GM12878 (cell line): ENCODE measurements at regions not wholly inside any gene's neighbourhood (a gene's known extent, or its start where the extent isn't known, plus 50 kb on each side); places are given as distances from the start of the nearest gene placed in this dataset.

Source experiments
- ATAC-seq: fragments of 200-7000 bp; cut with Tn5 transposase; 3 replicates; pipeline ENCODE4 v1.9.1; 2020; ENCODE audit warnings: mild to moderate bottlenecking, moderate library complexity
- BruUV-seq: library from RNA; stranded (reverse); fragments of 400-500 nt; replicated peaks from 2 replicates; lab custom pipeline; 2021; lab: Mats Ljungman, UMichigan
- CTCF ChIA-PET: fragments of 300-600 bp; sonication (Branson Sonifier 250); formaldehyde crosslinking; extraction: SDS; loops from one replicate; lab custom pipeline; 2021; ENCODE audit warnings: inconsistent platforms; lab: Yijun Ruan, JAX
- POLR2A ChIA-PET: fragments of 350-600 bp; formaldehyde crosslinking; extraction: SDS; loops from one replicate; lab custom pipeline; 2021; ENCODE audit warnings: inconsistent platforms; lab: Charles Lee
- RAD21 ChIA-PET: fragments of 300-600 bp; sonication (Branson Sonifier 250); formaldehyde crosslinking; loops from one replicate; lab custom pipeline; 2023; ENCODE audit warnings: antibody characterized with exemption; ENCODE audit not compliant: unreplicated experiment; lab: Charles Lee
- SMC1A ChIA-PET: fragments of 300-600 bp; sonication (Branson Sonifier 250); formaldehyde crosslinking; loops from one replicate; lab custom pipeline; 2023; ENCODE audit not compliant: unreplicated experiment, uncharacterized antibody; lab: Charles Lee
- DNase-seq: peaks from one replicate; pipeline ENCODE4 v3.0.0-alpha.2; 2011; ENCODE audit warnings: low read depth, low spot score
- FAIRE-seq: peaks from 3 replicates; lab custom pipeline; 2011; peaks lifted over from hg19 to GRCh38; lab: Jason Lieb, UNC
- H2AFZ ChIP-seq: 2 replicates; pipeline ENCODE4 v1.6.0; 2011; ENCODE audit warnings: low read depth, low read length, control low read depth; ENCODE audit not compliant: control insufficient read depth
- H3K27ac ChIP-seq: 2 replicates; pipeline ENCODE4 v1.5.1; 2011; ENCODE audit warnings: control low read depth; ENCODE audit not compliant: control insufficient read depth, insufficient read depth
- H3K27me3 ChIP-seq, 2 experiments: replicated peaks in 1 of 2; 2 replicates each; pipeline versions ENCODE4 v1.6.0 to v1.6.1; 2011; ENCODE audit warnings: low read length in 1 of 2; ENCODE audit not compliant: control insufficient read depth in 2 of 2, insufficient read depth in 2 of 2
- H3K36me3 ChIP-seq, 2 experiments: 2 replicates each; pipeline ENCODE4 v1.5.1; 2011; ENCODE audit warnings: low read length in 1 of 2; ENCODE audit not compliant: control insufficient read depth in 2 of 2, insufficient read depth in 2 of 2
- H3K4me1 ChIP-seq: 2 replicates; pipeline ENCODE4 v1.6.1; 2011; ENCODE audit warnings: mild to moderate bottlenecking, low read length, moderate library complexity, mixed read lengths; ENCODE audit not compliant: control insufficient read depth, insufficient read depth
- H3K4me2 ChIP-seq: 2 replicates; pipeline ENCODE4 v1.6.0; 2011; ENCODE audit warnings: control low read depth; ENCODE audit not compliant: control insufficient read depth, insufficient read depth
- H3K4me3 ChIP-seq: fragments of 200-600 bp; sonication (generic); 2 replicates; pipeline ENCODE4 v1.5.1; 2016
- H3K79me2 ChIP-seq: 2 replicates; pipeline ENCODE4 v1.6.0; 2011; ENCODE audit warnings: low read length; ENCODE audit not compliant: control insufficient read depth, insufficient read depth
- H3K9ac ChIP-seq: 2 replicates; pipeline ENCODE4 v1.8.0; 2011; ENCODE audit warnings: low read length, control low read depth, mixed read lengths; ENCODE audit not compliant: control insufficient read depth, insufficient read depth
- H3K9me3 ChIP-seq: replicated peaks from 3 replicates; pipeline ENCODE4 v1.5.1; 2011; ENCODE audit warnings: mild to moderate bottlenecking, low read length; ENCODE audit not compliant: control insufficient read depth, insufficient read depth
- H4K20me1 ChIP-seq: 2 replicates; pipeline ENCODE4 v1.6.0; 2011; ENCODE audit not compliant: control insufficient read depth, insufficient read depth
- CHD1 ChIP-seq: IDR thresholded peaks from 2 replicates; pipeline ENCODE4 v1.6.1; 2012; ENCODE audit warnings: low read depth, low read length, improper control_type of control experiment
- EGR1 ChIP-seq, 2 experiments: IDR thresholded peaks; 1 replicate in 1 of 2; 2 replicates in 1 of 2; pipeline ENCODE4 v1.6.1; 2011 to 2012; ENCODE audit warnings: low read depth in 2 of 2, low read length in 2 of 2, borderline replicate concordance in 1 of 2, mild to moderate bottlenecking in 1 of 2, moderate library complexity in 1 of 2
- GATAD2B ChIP-seq: fragments of 450-650 bp; conservative IDR thresholded peaks from 2 replicates; pipeline ENCODE4 v1.6.1; 2017; ENCODE audit warnings: low read depth, mild to moderate bottlenecking, moderate library complexity
- NFIC ChIP-seq: IDR thresholded peaks from 2 replicates; pipeline ENCODE4 v1.6.1; 2012; ENCODE audit warnings: low read depth, mild to moderate bottlenecking, inconsistent platforms, low read length, moderate library complexity
- RUNX3 ChIP-seq: IDR thresholded peaks from 2 replicates; pipeline ENCODE4 v1.6.1; 2012; ENCODE audit warnings: low read length, inconsistent platforms
- WGBS: methylation state at CpG from one replicate; pipeline ENCODE4 v1.1.6; 2016; ENCODE audit warnings: low lambda C conversion rate; ENCODE audit not compliant: insufficient replicate concordance, insufficient coverage; ENCODE audit errors: missing lambda C conversion rate; 5-methylcytosine and 5-hydroxymethylcytosine counted together
- in situ Hi-C: fragments of 300-500 bp; cut with MboI; formaldehyde crosslinking; loops from 9 replicates; pipeline ENCODE4 v1.14.3; 2018; ENCODE audit warnings: mixed read lengths
- intact Hi-C: fragments of 100-400 bp; cut with micrococcal nuclease; formaldehyde crosslinking; loops from one replicate; pipeline ENCODE4 v1.14.2; 2022; ENCODE audit not compliant: unreplicated experiment
- TF ChIP-seq, protein P1 (sequence below): fragments of 450-650 bp; IDR thresholded peaks from 2 replicates; pipeline ENCODE4 v1.6.1; 2017; ENCODE audit warnings: mild to moderate bottlenecking, moderate library complexity
- TF ChIP-seq, protein P2 (sequence below): fragments of 450-650 bp; IDR thresholded peaks from 2 replicates; pipeline ENCODE4 v1.6.1; 2016; ENCODE audit warnings: mild to moderate bottlenecking, moderate library complexity, borderline replicate concordance
- TF ChIP-seq, protein P3 (sequence below): fragments of 150-350 bp; IDR thresholded peaks from 2 replicates; pipeline ENCODE4 v1.6.1; 2014; ENCODE audit warnings: mild to moderate bottlenecking, low read depth, low read length

DNA sequence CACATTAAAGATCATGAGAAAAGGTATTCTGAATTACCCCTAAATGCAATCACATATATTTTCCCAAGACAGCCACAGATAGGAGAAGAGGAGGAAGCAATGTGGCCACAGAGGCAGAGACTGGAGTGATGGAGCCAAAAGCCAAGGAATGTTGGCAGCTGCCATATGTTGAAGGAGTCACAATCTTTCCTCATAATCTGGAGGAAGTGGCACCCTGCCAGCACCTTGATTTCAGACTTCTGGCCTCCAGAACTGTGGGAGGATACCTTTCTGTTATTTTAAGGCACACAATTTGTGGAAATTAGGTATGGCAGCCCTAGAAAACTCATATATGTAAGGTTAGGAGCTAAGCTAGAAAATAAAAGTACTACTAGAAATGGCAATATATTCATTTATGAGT is 139.9 kb upstream of the GAS1 start:
- TF ChIP-seq CHD1, result no peak
- intact Hi-C loops (no loop called here), in situ Hi-C loops (no loop called here)
- Histone ChIP-seq H3K9ac (no peak overlapping the region), H3K4me1 (no peaks in the 10 kb centered on the region), H3K27ac (no peak overlapping the region), H4K20me1 (no peaks in the 10 kb centered on the region), H2AFZ (no peak overlapping the region), H3K27me3 (no peaks in the 10 kb centered on the region), H3K36me3 (no peaks in the 10 kb centered on the region), H3K4me3 (no peak overlapping the region), H3K4me2 (no peak overlapping the region), H3K9me3 (no peaks in the 10 kb centered on the region), H3K79me2 (no peaks in the 10 kb centered on the region)
- POLR2A ChIA-PET, result no interaction called here
- FAIRE-seq (no peak), DNase-seq (no peak), ATAC-seq (no peak)
- RAD21 ChIA-PET, result no interaction called here
- CTCF ChIA-PET, result no interaction called here
- SMC1A ChIA-PET, result no interaction called here
- BruUV-seq, result no TSS peak

DNA sequence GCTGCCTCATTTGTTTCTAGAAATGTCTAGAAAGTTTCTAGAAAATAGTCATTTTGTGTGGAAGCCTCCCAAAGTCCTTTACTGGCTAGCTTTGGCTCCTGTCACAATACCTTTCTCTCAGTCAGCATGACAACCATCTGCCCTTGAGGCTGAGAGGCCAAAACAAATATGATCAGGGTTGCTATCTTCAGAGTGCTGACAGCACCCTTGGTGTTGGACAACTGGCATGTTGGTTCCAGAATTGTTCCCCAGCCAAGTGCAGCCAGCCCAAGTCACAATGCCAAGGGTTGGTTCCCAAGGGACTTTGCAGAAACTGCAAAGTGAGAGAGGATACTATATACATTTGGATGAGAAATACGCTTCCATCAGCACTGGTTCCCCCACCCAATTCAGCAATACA is 140.9 kb upstream of the GAS1 start:
- SMC1A ChIA-PET, result no interaction called here
- POLR2A ChIA-PET, result no interaction called here
- Histone ChIP-seq H3K4me3 (no peak overlapping the region), H3K4me1 (no peaks in the 10 kb centered on the region), H3K27me3 (no peaks in the 10 kb centered on the region), H3K36me3 (no peaks in the 10 kb centered on the region), H3K27ac (no peak overlapping the region), H3K9me3 (no peaks in the 10 kb centered on the region), H3K9ac (no peak overlapping the region), H4K20me1 (no peaks in the 10 kb centered on the region), H3K4me2 (no peak overlapping the region), H3K79me2 (no peaks in the 10 kb centered on the region), H2AFZ (no peak overlapping the region)
- ATAC-seq (no peak), FAIRE-seq (no peak), DNase-seq (no peak)
- CTCF ChIA-PET, result no interaction called here
- 0% methylated on average over 1 of the region's 1 CpG for WGBS
- BruUV-seq, result no TSS peak
- in situ Hi-C loops (no loop called here), intact Hi-C loops (no loop called here)
- RAD21 ChIA-PET, result no interaction called here
- TF ChIP-seq, protein P1, sequence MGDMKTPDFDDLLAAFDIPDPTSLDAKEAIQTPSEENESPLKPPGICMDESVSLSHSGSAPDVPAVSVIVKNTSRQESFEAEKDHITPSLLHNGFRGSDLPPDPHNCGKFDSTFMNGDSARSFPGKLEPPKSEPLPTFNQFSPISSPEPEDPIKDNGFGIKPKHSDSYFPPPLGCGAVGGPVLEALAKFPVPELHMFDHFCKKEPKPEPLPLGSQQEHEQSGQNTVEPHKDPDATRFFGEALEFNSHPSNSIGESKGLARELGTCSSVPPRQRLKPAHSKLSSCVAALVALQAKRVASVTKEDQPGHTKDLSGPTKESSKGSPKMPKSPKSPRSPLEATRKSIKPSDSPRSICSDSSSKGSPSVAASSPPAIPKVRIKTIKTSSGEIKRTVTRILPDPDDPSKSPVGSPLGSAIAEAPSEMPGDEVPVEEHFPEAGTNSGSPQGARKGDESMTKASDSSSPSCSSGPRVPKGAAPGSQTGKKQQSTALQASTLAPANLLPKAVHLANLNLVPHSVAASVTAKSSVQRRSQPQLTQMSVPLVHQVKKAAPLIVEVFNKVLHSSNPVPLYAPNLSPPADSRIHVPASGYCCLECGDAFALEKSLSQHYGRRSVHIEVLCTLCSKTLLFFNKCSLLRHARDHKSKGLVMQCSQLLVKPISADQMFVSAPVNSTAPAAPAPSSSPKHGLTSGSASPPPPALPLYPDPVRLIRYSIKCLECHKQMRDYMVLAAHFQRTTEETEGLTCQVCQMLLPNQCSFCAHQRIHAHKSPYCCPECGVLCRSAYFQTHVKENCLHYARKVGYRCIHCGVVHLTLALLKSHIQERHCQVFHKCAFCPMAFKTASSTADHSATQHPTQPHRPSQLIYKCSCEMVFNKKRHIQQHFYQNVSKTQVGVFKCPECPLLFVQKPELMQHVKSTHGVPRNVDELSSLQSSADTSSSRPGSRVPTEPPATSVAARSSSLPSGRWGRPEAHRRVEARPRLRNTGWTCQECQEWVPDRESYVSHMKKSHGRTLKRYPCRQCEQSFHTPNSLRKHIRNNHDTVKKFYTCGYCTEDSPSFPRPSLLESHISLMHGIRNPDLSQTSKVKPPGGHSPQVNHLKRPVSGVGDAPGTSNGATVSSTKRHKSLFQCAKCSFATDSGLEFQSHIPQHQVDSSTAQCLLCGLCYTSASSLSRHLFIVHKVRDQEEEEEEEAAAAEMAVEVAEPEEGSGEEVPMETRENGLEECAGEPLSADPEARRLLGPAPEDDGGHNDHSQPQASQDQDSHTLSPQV, result no peak
- TF ChIP-seq, protein P2, sequence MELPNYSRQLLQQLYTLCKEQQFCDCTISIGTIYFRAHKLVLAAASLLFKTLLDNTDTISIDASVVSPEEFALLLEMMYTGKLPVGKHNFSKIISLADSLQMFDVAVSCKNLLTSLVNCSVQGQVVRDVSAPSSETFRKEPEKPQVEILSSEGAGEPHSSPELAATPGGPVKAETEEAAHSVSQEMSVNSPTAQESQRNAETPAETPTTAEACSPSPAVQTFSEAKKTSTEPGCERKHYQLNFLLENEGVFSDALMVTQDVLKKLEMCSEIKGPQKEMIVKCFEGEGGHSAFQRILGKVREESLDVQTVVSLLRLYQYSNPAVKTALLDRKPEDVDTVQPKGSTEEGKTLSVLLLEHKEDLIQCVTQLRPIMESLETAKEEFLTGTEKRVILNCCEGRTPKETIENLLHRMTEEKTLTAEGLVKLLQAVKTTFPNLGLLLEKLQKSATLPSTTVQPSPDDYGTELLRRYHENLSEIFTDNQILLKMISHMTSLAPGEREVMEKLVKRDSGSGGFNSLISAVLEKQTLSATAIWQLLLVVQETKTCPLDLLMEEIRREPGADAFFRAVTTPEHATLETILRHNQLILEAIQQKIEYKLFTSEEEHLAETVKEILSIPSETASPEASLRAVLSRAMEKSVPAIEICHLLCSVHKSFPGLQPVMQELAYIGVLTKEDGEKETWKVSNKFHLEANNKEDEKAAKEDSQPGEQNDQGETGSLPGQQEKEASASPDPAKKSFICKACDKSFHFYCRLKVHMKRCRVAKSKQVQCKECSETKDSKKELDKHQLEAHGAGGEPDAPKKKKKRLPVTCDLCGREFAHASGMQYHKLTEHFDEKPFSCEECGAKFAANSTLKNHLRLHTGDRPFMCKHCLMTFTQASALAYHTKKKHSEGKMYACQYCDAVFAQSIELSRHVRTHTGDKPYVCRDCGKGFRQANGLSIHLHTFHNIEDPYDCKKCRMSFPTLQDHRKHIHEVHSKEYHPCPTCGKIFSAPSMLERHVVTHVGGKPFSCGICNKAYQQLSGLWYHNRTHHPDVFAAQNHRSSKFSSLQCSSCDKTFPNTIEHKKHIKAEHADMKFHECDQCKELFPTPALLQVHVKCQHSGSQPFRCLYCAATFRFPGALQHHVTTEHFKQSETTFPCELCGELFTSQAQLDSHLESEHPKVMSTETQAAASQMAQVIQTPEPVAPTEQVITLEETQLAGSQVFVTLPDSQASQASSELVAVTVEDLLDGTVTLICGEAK, result no peak
- TF ChIP-seq, protein P3, sequence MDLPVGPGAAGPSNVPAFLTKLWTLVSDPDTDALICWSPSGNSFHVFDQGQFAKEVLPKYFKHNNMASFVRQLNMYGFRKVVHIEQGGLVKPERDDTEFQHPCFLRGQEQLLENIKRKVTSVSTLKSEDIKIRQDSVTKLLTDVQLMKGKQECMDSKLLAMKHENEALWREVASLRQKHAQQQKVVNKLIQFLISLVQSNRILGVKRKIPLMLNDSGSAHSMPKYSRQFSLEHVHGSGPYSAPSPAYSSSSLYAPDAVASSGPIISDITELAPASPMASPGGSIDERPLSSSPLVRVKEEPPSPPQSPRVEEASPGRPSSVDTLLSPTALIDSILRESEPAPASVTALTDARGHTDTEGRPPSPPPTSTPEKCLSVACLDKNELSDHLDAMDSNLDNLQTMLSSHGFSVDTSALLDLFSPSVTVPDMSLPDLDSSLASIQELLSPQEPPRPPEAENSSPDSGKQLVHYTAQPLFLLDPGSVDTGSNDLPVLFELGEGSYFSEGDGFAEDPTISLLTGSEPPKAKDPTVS, result no peak
- no peak for TF ChIP-seq GATAD2B
- no peak for TF ChIP-seq EGR1 (IDR thresholded peaks at IDR 0.05; ENCODE audit: borderline replicate concordance in 1 of 2, low read depth in 2 of 2, low read length in 2 of 2)
- no peak for TF ChIP-seq RUNX3
- TF ChIP-seq NFIC, result no peak
